Common myeloid progenitor, CD34-positive (primary cell): ENCODE measurements at regions not wholly inside any gene's neighbourhood (a gene's known extent, or its start where the extent isn't known, plus 50 kb on each side); places are given as distances from the start of the nearest gene placed in this dataset.

Experiments used
- CTCF ChIA-PET: fragments of 350-600 bp; sonication (Branson Sonifier 250); formaldehyde crosslinking; loops from one replicate; lab custom pipeline; 2021; ENCODE audit warnings: antibody characterized with exemption; lab: Charles Lee
- POLR2A ChIA-PET: fragments of 350-600 bp; sonication (Branson Sonifier 250); formaldehyde crosslinking; loops from one replicate; lab custom pipeline; 2021; ENCODE audit warnings: antibody characterized with exemption; lab: Charles Lee
- DNase-seq, 3 donors: peaks; one replicate each; pipeline versions ENCODE4 v3.0.0 to v3.0.0-alpha.2; 2013
- H3K27ac ChIP-seq, 2 experiments: 1 replicate in 1 of 2; 2 replicates in 1 of 2; pipeline ENCODE4 v1.7.0; 2013; ENCODE audit warnings: inconsistent platforms in 2 of 2, low read length in 2 of 2, mild to moderate bottlenecking in 2 of 2, low read depth in 1 of 2, moderate library complexity in 1 of 2; ENCODE audit not compliant: severe bottlenecking in 2 of 2, insufficient read depth in 1 of 2, poor library complexity in 1 of 2
- H3K27me3 ChIP-seq, 5 experiments: replicated peaks in 2 of 5; 1 replicate in 3 of 5; 2 replicates in 2 of 5; pipeline versions ENCODE4 v1.6.1 to v1.7.0; 2013; ENCODE audit warnings: low read length in 4 of 5, mild to moderate bottlenecking in 2 of 5, moderate library complexity in 2 of 5, inconsistent platforms in 1 of 5; ENCODE audit not compliant: insufficient read depth in 5 of 5, control insufficient read depth in 4 of 5
- H3K36me3 ChIP-seq, 4 experiments: 1 replicate in 2 of 4; 2 replicates in 2 of 4; pipeline versions ENCODE4 v1.6.1 to v1.7.0; 2013; ENCODE audit warnings: low read length in 3 of 4, control low read depth in 1 of 4, mild to moderate bottlenecking in 1 of 4; ENCODE audit not compliant: control insufficient read depth in 4 of 4, insufficient read depth in 4 of 4
- H3K4me1 ChIP-seq, 4 experiments: 1 replicate in 3 of 4; 2 replicates in 1 of 4; pipeline versions ENCODE4 v1.6.1 to v1.7.1; 2013; ENCODE audit warnings: low read length in 3 of 4, mild to moderate bottlenecking in 3 of 4, control low read depth in 1 of 4, inconsistent platforms in 1 of 4, moderate library complexity in 1 of 4; ENCODE audit not compliant: control insufficient read depth in 4 of 4, insufficient read depth in 4 of 4; ENCODE audit errors: control extremely low read depth in 1 of 4
- H3K4me3 ChIP-seq, 7 experiments: 1 replicate in 4 of 7; 2 replicates in 3 of 7; pipeline versions ENCODE4 v1.5.1 to v1.7.0; 2013; ENCODE audit warnings: mild to moderate bottlenecking in 7 of 7, low read length in 6 of 7, moderate library complexity in 6 of 7, inconsistent platforms in 2 of 7, low read depth in 2 of 7, control low read depth in 1 of 7; ENCODE audit not compliant: insufficient read depth in 4 of 7, control insufficient read depth in 1 of 7; ENCODE audit errors: extremely low read depth in 1 of 7
- H3K9me3 ChIP-seq, 5 experiments: 1 replicate in 4 of 5; 2 replicates in 1 of 5; pipeline versions ENCODE4 v1.6.1 to v1.7.1; 2013; ENCODE audit warnings: low read length in 4 of 5, mild to moderate bottlenecking in 2 of 5, inconsistent platforms in 1 of 5, low read depth in 1 of 5, moderate library complexity in 1 of 5; ENCODE audit not compliant: control insufficient read depth in 4 of 5, insufficient read depth in 2 of 5; ENCODE audit errors: control extremely low read depth in 1 of 5
- WGBS: methylation state at CpG from one replicate; pipeline ENCODE4 v1.1.5; 2013; ENCODE audit not compliant: insufficient coverage; 5-methylcytosine and 5-hydroxymethylcytosine counted together

DNA sequence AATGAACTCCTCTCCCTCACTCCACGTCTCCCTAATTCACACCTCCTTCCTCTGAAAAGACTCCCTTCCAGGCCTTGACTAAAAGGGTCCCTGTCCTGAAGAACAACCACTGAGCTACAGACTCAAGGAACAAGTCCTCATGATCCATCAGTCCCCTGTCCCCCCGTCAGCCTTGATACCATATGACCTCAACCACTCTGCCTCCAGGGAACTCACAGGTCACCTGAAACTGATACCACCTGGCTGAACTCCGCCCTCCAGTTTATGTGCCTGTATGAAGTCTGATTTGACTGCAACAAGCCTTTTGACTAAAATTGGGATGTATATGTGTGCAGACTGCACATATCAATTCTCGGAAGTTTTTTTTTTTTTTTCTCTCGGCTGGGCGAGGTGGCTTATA is 88.7 kb downstream of the UGCG start:
- DNase-seq: no peak
- peaks cover 0 to 35% (median 10%) of the 10 kb centered on the region in 5 experiments for H3K27me3 ChIP-seq
- no peak overlapping the region for H3K4me3 ChIP-seq
- peaks cover 0 to 10% (median 0%) of the 10 kb centered on the region in 4 experiments for H3K4me1 ChIP-seq
- H3K9me3 ChIP-seq: peaks cover 0 to 2% (median 0%) of the 10 kb centered on the region in 5 experiments
- no peaks in the 10 kb centered on the region for H3K36me3 ChIP-seq
- ChIA-PET CTCF (interaction anchor here (1.5 kb wide), 1 partner anchor 8 kb away, joined by 6 read pairs; no protein-coding TSS in a partner anchor), POLR2A (no interaction called here)
- WGBS: no CpG with 5 or more reads among the region's 6 CpGs
- no peak overlapping the region for H3K27ac ChIP-seq

DNA sequence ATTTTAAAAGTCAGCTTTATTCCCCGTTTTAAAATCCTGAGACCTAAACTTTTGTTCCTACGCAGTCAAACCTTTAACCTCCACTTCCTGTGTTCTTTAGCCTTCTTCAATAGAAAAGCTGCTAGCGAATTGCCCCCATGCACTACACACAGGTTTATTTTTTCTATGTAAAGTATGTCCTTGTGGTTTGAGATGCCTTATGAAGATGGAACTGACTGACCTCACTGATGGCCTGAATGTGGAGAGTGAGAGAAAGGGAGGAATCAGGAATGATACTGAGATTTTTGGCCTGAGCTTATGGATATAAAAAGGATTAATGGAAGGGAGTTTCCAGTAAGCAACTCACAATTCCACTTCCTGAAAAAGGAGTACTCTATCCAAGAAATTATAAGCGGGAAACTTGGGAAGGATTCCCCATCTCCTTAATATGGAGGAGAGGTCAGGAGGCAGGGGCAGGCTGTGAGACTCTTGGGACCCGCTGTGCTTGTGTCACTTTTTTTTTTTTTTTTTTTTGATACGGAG is 89.5 kb downstream of the UGCG start:
- peaks cover 0 to 10% (median 0%) of the 10 kb centered on the region in 4 experiments for H3K4me1 ChIP-seq
- peaks cover 0 to 30% (median 10%) of the 10 kb centered on the region in 5 experiments for H3K27me3 ChIP-seq
- no peak overlapping the region for H3K27ac ChIP-seq
- H3K4me3 ChIP-seq: no peak overlapping the region
- no peak for DNase-seq
- H3K36me3 ChIP-seq: no peaks in the 10 kb centered on the region
- POLR2A ChIA-PET: no interaction called here
- peaks cover 0 to 6% (median 0%) of the 10 kb centered on the region in 5 experiments for H3K9me3 ChIP-seq
- 100% methylated on average over 1 of the region's 6 CpGs for WGBS
- CTCF ChIA-PET: interaction anchor here (1.5 kb wide), 1 partner anchor 9 kb away, joined by 6 read pairs; no protein-coding TSS in a partner anchor
